Progenitor cell of endocrine pancreas (in vitro differentiated cells): ENCODE measurements at regions not wholly inside any gene's neighbourhood (a gene's known extent, or its start where the extent isn't known, plus 50 kb on each side); places are given as distances from the start of the nearest gene placed in this dataset.

Experiments
- DNase-seq: peaks from one replicate; pipeline ENCODE4 v3.0.0; 2021; ENCODE audit warnings: low spot score; ENCODE audit not compliant: unreplicated experiment
- H3K27ac Mint-ChIP-seq: 2 replicates; pipeline ENCODE4 v1.8.0; 2021; ENCODE audit warnings: mild to moderate bottlenecking, moderate library complexity, mixed read lengths
- H3K27me3 Mint-ChIP-seq: 2 replicates; pipeline ENCODE4 v1.8.0; 2021; ENCODE audit warnings: mixed read lengths
- H3K36me3 Mint-ChIP-seq: 2 replicates; pipeline ENCODE4 v1.8.0; 2022; ENCODE audit warnings: mixed read lengths; ENCODE audit not compliant: insufficient read depth
- H3K4me1 Mint-ChIP-seq: 2 replicates; pipeline ENCODE4 v1.8.0; 2021; ENCODE audit warnings: low read depth, mixed read lengths
- H3K4me3 Mint-ChIP-seq: 2 replicates; pipeline ENCODE4 v1.8.0; 2021; ENCODE audit warnings: low read depth, mild to moderate bottlenecking, moderate library complexity, mixed read lengths
- H3K9me3 Mint-ChIP-seq: 2 replicates; pipeline ENCODE4 v1.8.0; 2021; ENCODE audit warnings: low read depth, mixed read lengths
- CTCF ChIP-seq: fragments of 200-600 bp; sonication (generic); IDR thresholded peaks from one replicate; pipeline ENCODE4 v1.5.0; 2021; ENCODE audit warnings: antibody characterized with exemption, mild to moderate bottlenecking; ENCODE audit not compliant: unreplicated experiment

GRCh38 chr16:6961704-6962103 lies 370.9 kb upstream of the RBFOX1 start:
- no peaks in the 10 kb centered on the region for H3K36me3 Mint-ChIP-seq
- H3K4me3 Mint-ChIP-seq: no peak overlapping the region
- no peak for DNase-seq
- TF ChIP-seq CTCF: no peak
- H3K4me1 Mint-ChIP-seq: no peaks in the 10 kb centered on the region
- no peaks in the 10 kb centered on the region for H3K9me3 Mint-ChIP-seq
- H3K27ac Mint-ChIP-seq: no peak overlapping the region
- H3K27me3 Mint-ChIP-seq: peaks cover 14% of the 10 kb centered on the region

GRCh38 chr16:6958184-6958583 lies 374.5 kb upstream of the RBFOX1 start:
- H3K27me3 Mint-ChIP-seq: peaks cover 6% of the 10 kb centered on the region
- no peak for DNase-seq
- no peaks in the 10 kb centered on the region for H3K36me3 Mint-ChIP-seq
- no peaks in the 10 kb centered on the region for H3K9me3 Mint-ChIP-seq
- no peak overlapping the region for H3K4me3 Mint-ChIP-seq
- H3K27ac Mint-ChIP-seq: no peak overlapping the region
- TF ChIP-seq CTCF: no peak
- H3K4me1 Mint-ChIP-seq: no peaks in the 10 kb centered on the region

GRCh38 chr16:6957681-6958080 lies 375.0 kb upstream of the RBFOX1 start:
- Mint-ChIP-seq H3K4me1 (no peaks in the 10 kb centered on the region), H3K27me3 (peaks cover 6% of the 10 kb centered on the region), H3K9me3 (no peaks in the 10 kb centered on the region), H3K4me3 (no peak overlapping the region), H3K27ac (no peak overlapping the region), H3K36me3 (no peaks in the 10 kb centered on the region)
- TF ChIP-seq CTCF: no peak
- no peak for DNase-seq

GRCh38 chr16:6956511-6956910 lies 376.1 kb upstream of the RBFOX1 start:
- TF ChIP-seq CTCF: no peak
- Mint-ChIP-seq H3K9me3 (no peaks in the 10 kb centered on the region), H3K4me3 (no peak overlapping the region), H3K36me3 (no peaks in the 10 kb centered on the region), H3K4me1 (no peaks in the 10 kb centered on the region), H3K27me3 (peaks cover 6% of the 10 kb centered on the region), H3K27ac (no peak overlapping the region)
- DNase-seq: no peak

GRCh38 chr16:6955303-6955702 lies 377.3 kb upstream of the RBFOX1 start:
- no peak for TF ChIP-seq CTCF
- Mint-ChIP-seq H3K27ac (no peak overlapping the region), H3K36me3 (no peaks in the 10 kb centered on the region), H3K27me3 (peaks cover 3% of the 10 kb centered on the region), H3K4me1 (no peaks in the 10 kb centered on the region), H3K4me3 (no peak overlapping the region), H3K9me3 (no peaks in the 10 kb centered on the region)
- no peak for DNase-seq
